22Rv1 (cell line): ENCODE measurements at regions not wholly inside any gene's neighbourhood (a gene's known extent, or its start where the extent isn't known, plus 50 kb on each side); places are given as distances from the start of the nearest gene placed in this dataset.

ENCODE experiments used
- ZFX ChIP-seq: fragments of 450-650 bp; IDR thresholded peaks from 2 replicates; pipeline ENCODE4 v1.6.1; 2017; ENCODE audit warnings: antibody characterized with exemption, borderline replicate concordance
- TF ChIP-seq, protein P1 (sequence below): fragments of 450-650 bp; IDR thresholded peaks from 2 replicates; pipeline ENCODE4 v1.5.1; 2017; ENCODE audit warnings: mild to moderate bottlenecking

DNA sequence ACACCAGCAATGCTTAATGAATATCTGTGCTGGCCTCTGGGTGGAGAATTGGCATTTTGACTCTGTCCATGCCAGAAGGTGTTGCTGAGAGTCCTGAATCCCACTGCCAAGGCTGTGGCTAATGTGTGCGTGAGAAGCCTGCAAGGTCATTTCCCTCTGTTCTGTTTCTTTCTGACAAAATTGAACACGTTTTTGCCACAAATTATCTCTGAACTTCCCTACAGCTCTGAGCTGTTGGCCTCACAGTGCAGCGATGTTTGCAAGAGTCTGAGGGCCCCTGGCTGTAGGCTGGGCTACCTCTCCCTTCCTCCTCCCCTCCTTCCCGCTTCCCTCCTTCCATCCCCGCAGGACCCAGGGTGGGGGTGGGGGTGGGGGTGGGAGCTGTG lies 154.1 kb upstream of the HS6ST1 start:
- TF ChIP-seq, protein P1, sequence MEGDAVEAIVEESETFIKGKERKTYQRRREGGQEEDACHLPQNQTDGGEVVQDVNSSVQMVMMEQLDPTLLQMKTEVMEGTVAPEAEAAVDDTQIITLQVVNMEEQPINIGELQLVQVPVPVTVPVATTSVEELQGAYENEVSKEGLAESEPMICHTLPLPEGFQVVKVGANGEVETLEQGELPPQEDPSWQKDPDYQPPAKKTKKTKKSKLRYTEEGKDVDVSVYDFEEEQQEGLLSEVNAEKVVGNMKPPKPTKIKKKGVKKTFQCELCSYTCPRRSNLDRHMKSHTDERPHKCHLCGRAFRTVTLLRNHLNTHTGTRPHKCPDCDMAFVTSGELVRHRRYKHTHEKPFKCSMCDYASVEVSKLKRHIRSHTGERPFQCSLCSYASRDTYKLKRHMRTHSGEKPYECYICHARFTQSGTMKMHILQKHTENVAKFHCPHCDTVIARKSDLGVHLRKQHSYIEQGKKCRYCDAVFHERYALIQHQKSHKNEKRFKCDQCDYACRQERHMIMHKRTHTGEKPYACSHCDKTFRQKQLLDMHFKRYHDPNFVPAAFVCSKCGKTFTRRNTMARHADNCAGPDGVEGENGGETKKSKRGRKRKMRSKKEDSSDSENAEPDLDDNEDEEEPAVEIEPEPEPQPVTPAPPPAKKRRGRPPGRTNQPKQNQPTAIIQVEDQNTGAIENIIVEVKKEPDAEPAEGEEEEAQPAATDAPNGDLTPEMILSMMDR, result no peak
- no peak for TF ChIP-seq ZFX
